ENCODE measurements at regions not wholly inside any gene's neighbourhood (a gene's known extent, or its start where the extent isn't known, plus 50 kb on each side); places are given as distances from the start of the nearest gene placed in this dataset.
A peak's percentile ranks its signal among the peaks of the same experiment; 100 is the strongest.

DNA sequence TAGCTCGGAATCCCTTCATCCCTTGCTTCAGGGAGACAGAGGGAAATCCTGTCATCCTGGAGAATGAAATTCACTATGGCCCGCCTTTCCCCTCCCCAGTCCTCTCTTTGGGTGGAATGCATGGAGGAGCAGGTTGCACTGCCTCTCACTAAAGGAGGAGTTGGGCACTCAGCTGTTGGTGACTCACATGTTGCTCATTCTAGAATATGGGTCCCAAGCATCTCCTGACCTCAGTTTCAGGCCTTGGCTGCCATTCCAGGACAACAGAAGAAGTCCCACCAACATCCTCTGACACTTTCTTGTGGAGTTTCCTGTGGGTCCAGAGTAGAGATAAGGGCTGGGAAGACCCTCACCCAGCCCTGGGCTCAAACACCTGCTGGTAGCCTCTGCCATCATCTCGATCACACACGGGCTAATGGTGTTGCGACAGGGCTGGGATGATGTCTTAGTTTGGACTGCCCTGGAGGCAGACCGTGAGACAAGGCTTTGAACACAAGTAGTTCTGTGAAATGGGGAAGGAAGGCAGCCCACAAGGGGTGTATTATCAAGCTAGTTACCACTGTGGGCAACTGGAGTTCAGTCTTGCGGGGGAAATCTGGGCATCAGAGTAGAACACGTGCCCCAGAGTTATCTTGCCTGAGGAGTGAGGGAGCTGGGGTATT lies 52.4 kb upstream of the RNF24 start:
- peaks cover 0 to 35% of the 10 kb centered on the region in 2 donors for H3K4me1 ChIP-seq
- TF ChIP-seq CTCF (IDR thresholded peaks at IDR 0.05) = no peak
- H3K27ac ChIP-seq = no peak overlapping the region
- H3K4me3 ChIP-seq = no peak overlapping the region
- no peaks in the 10 kb centered on the region for H3K36me3 ChIP-seq
- no peak for DNase-seq (ENCODE audit: low spot score)
- no peaks in the 10 kb centered on the region for H3K9me3 ChIP-seq
- H3K27me3 ChIP-seq = no peaks in the 10 kb centered on the region

GRCh38 chr20:4066551-4066950 lies 51.2 kb upstream of the RNF24 start:
- Histone ChIP-seq H3K4me1 (peaks cover 0 to 36% of the 10 kb centered on the region in 2 donors), H3K27me3 (no peaks in the 10 kb centered on the region), H3K27ac (no peak overlapping the region), H3K36me3 (no peaks in the 10 kb centered on the region), H3K4me3 (no peak overlapping the region), H3K9me3 (no peaks in the 10 kb centered on the region)
- no peak for DNase-seq (ENCODE audit: low spot score)
- TF ChIP-seq CTCF (IDR thresholded peaks at IDR 0.05) = no peak

DNA sequence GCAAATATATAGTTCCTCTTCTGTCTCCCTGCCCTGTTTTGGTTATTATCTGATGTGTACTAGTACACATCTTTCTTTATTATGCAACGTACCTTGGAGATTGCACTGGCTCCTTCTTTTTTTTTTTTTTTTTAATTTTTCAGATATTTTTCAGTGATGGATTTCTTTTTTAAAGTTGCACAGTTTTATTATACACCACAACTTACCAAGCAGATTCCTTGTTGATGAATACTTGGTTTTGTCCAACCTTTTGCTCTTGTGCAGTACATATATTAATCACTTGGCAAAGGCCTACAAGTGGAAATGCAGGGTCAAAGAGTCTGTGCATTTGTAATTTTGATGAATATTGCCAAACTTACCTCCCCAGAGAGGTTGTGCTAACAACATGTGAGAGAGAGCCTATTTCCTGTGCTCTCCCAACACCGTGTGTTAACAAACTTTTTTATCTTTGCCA lies 50.1 kb upstream of the RNF24 start:
- no peak overlapping the region for H3K4me3 ChIP-seq
- H3K27ac ChIP-seq = peak overlapping the region; percentile 71 to 77
- H3K9me3 ChIP-seq = no peaks in the 10 kb centered on the region
- no peaks in the 10 kb centered on the region for H3K27me3 ChIP-seq
- H3K36me3 ChIP-seq = no peaks in the 10 kb centered on the region
- H3K4me1 ChIP-seq = peaks cover 0 to 42% of the 10 kb centered on the region in 2 donors
- no peak for TF ChIP-seq CTCF (IDR thresholded peaks at IDR 0.05)
- DNase-seq (ENCODE audit: low spot score) = no peak
